ENCODE measurements at regions not wholly inside any gene's neighbourhood (a gene's known extent, or its start where the extent isn't known, plus 50 kb on each side); places are given as distances from the start of the nearest gene placed in this dataset.
A peak's percentile ranks its signal among the peaks of the same experiment; 100 is the strongest.

GRCh38 chr4:180557348-180557747, 1685.9 kb upstream of the TENM3 start:
- Mint-ChIP-seq H3K4me1 (peaks cover 6% of the 10 kb centered on the region), H3K4me3 (no peak overlapping the region), H3K27me3 (ENCODE audit: low read depth in 3 of 3) (no peaks in the 10 kb centered on the region), H3K36me3 (no peaks in the 10 kb centered on the region), H3K27ac (no peak overlapping the region), H3K9me3 (peaks cover 0 to 4% (median 2%) of the 10 kb centered on the region in 7 donors)
- Histone ChIP-seq H3K9ac (ENCODE audit: insufficient read depth, low read length, poor library complexity, severe bottlenecking) (no peak overlapping the region), H3K4me1 (ENCODE audit: control insufficient read depth in 1 of 2, insufficient read depth in 2 of 2, low read length in 2 of 2) (no peaks in the 10 kb centered on the region), H4K20me1 (ENCODE audit: insufficient read depth, low read length) (no peaks in the 10 kb centered on the region), H2AFZ (ENCODE audit: insufficient read depth, low read depth, low read length, poor library complexity, severe bottlenecking) (no peak overlapping the region), H3K27ac (ENCODE audit: low read depth in 1 of 2, low read length in 2 of 2) (no peak overlapping the region), H3K9me3 (replicated peaks in 1 of 2; ENCODE audit: control insufficient read depth in 1 of 2, insufficient read depth in 1 of 2, low read length in 2 of 2) (no peaks in the 10 kb centered on the region), H3K36me3 (replicated peaks in 1 of 2; ENCODE audit: control insufficient read depth in 1 of 2, insufficient read depth in 2 of 2, low read length in 2 of 2) (no peaks in the 10 kb centered on the region), H3K4me2 (replicated peaks; ENCODE audit: extremely low read depth, low read length, poor library complexity, severe bottlenecking) (no peak overlapping the region), H3K27me3 (ENCODE audit: control insufficient read depth in 2 of 2, insufficient read depth in 2 of 2, low read length in 2 of 2) (no peaks in the 10 kb centered on the region), H3K79me2 (ENCODE audit: insufficient read depth, low read length) (no peaks in the 10 kb centered on the region), H3K4me3 (replicated peaks in 1 of 3; ENCODE audit: low read depth in 2 of 3, low read length in 3 of 3) (no peak overlapping the region)
- TF ChIP-seq CTCF (IDR thresholded peaks at IDR 0.05), result peak; percentile 12
- intact Hi-C loops (cut with micrococcal nuclease), result no loop called here
- WGBS (ENCODE audit: insufficient coverage), result 58% methylated on average over 2 of the region's 3 CpGs
- no peak for DNase-seq

- TF ChIP-seq CTCF (IDR thresholded peaks at IDR 0.05), result no peak
- Histone ChIP-seq H3K36me3 (replicated peaks in 1 of 2; ENCODE audit: control insufficient read depth in 1 of 2, insufficient read depth in 2 of 2, low read length in 2 of 2) (no peaks in the 10 kb centered on the region), H4K20me1 (ENCODE audit: insufficient read depth, low read length) (no peaks in the 10 kb centered on the region), H2AFZ (ENCODE audit: insufficient read depth, low read depth, low read length, poor library complexity, severe bottlenecking) (no peak overlapping the region), H3K4me2 (replicated peaks; ENCODE audit: extremely low read depth, low read length, poor library complexity, severe bottlenecking) (no peak overlapping the region), H3K9me3 (replicated peaks in 1 of 2; ENCODE audit: control insufficient read depth in 1 of 2, insufficient read depth in 1 of 2, low read length in 2 of 2) (no peaks in the 10 kb centered on the region), H3K27ac (ENCODE audit: low read depth in 1 of 2, low read length in 2 of 2) (no peak overlapping the region), H3K9ac (ENCODE audit: insufficient read depth, low read length, poor library complexity, severe bottlenecking) (no peak overlapping the region), H3K27me3 (ENCODE audit: control insufficient read depth in 2 of 2, insufficient read depth in 2 of 2, low read length in 2 of 2) (no peaks in the 10 kb centered on the region), H3K79me2 (ENCODE audit: insufficient read depth, low read length) (no peaks in the 10 kb centered on the region), H3K4me1 (ENCODE audit: control insufficient read depth in 1 of 2, insufficient read depth in 2 of 2, low read length in 2 of 2) (no peaks in the 10 kb centered on the region), H3K4me3 (replicated peaks in 1 of 3; ENCODE audit: low read depth in 2 of 3, low read length in 3 of 3) (no peak overlapping the region)
- Mint-ChIP-seq H3K36me3 (no peaks in the 10 kb centered on the region), H3K4me1 (peaks cover 6% of the 10 kb centered on the region), H3K27ac (no peak overlapping the region), H3K27me3 (ENCODE audit: low read depth in 3 of 3) (no peaks in the 10 kb centered on the region), H3K9me3 (peaks cover 0 to 4% (median 2%) of the 10 kb centered on the region in 7 donors), H3K4me3 (no peak overlapping the region)
- no peak for DNase-seq
- 100% methylated on average over 1 of the region's 4 CpGs for WGBS (ENCODE audit: insufficient coverage)
- intact Hi-C loops (cut with micrococcal nuclease), result no loop called here
Observed at GRCh38 chr4:180557950-180558349, 1685.3 kb upstream of the TENM3 start.

Data from CD14-positive monocyte (primary cell).